ENCODE measurements at regions not wholly inside any gene's neighbourhood (a gene's known extent, or its start where the extent isn't known, plus 50 kb on each side); places are given as distances from the start of the nearest gene placed in this dataset.

GRCh38 chr20:4556781-4557180 lies 129.5 kb upstream of the PRNP start:
- DNase-seq: no peak

GRCh38 chr20:4555188-4555890 lies 130.9 kb upstream of the PRNP start:
- DNase-seq: no peak

GRCh38 chr20:4554346-4554745 lies 131.9 kb upstream of the PRNP start:
- DNase-seq: no peak

- no peak for DNase-seq
Measured at GRCh38 chr20:4552075-4552640, 134.1 kb upstream of the PRNP start.

- DNase-seq: no peak
Measured at GRCh38 chr20:4550740-4551139, 135.5 kb upstream of the PRNP start.

GRCh38 chr20:4549711-4550259 lies 136.5 kb upstream of the PRNP start:
- no peak for DNase-seq

- DNase-seq: no peak
Measured at GRCh38 chr20:4548552-4548951, 137.7 kb upstream of the PRNP start.

- no peak for DNase-seq
Measured at GRCh38 chr20:4546786-4547185, 139.5 kb upstream of the PRNP start.

GRCh38 chr20:4546342-4546741 lies 139.9 kb upstream of the PRNP start:
- no peak for DNase-seq

GRCh38 chr20:4545526-4545925 lies 140.7 kb upstream of the PRNP start:
- no peak for DNase-seq

- no peak for DNase-seq
Measured at GRCh38 chr20:4544765-4545164, 141.5 kb upstream of the PRNP start.

- DNase-seq: no peak
Measured at GRCh38 chr20:4542270-4542669, 144.0 kb upstream of the PRNP start.

- no peak for DNase-seq
Measured at GRCh38 chr20:4534315-4534714, 151.9 kb upstream of the PRNP start.

GRCh38 chr20:4533368-4534133 lies 152.7 kb upstream of the PRNP start:
- no peak for DNase-seq

- DNase-seq: no peak
Measured at GRCh38 chr20:4532772-4533171, 153.5 kb upstream of the PRNP start.

- no peak for DNase-seq
Measured at GRCh38 chr20:4524792-4525191, 161.5 kb upstream of the PRNP start.

- no peak for DNase-seq
Measured at GRCh38 chr20:4524307-4524706, 161.9 kb upstream of the PRNP start.

GRCh38 chr20:4522310-4522709 lies 163.9 kb upstream of the PRNP start:
- DNase-seq: no peak

- no peak for DNase-seq
Measured at GRCh38 chr20:4521170-4521968, 164.9 kb upstream of the PRNP start.

- DNase-seq: peak; percentile 66 to 83 (median 76)
Measured at GRCh38 chr20:4519534-4519933, 166.7 kb upstream of the PRNP start.

GRCh38 chr20:4516876-4517275 lies 169.4 kb upstream of the PRNP start:
- peak in 2 of 4 experiments; percentile 10 to 15 for DNase-seq

- DNase-seq: no peak
Measured at GRCh38 chr20:4513720-4514119, 172.5 kb upstream of the PRNP start.
